NCI-H187 treated with DMSO at 0.1 percent for 48 hours (cell line): ENCODE measurements at regions not wholly inside any gene's neighbourhood (a gene's known extent, or its start where the extent isn't known, plus 50 kb on each side); places are given as distances from the start of the nearest gene placed in this dataset.

ENCODE experiments used
- DNase-seq: peaks from one replicate; lab custom pipeline; 2025; lab: John Stamatoyannopoulos, UW

DNA sequence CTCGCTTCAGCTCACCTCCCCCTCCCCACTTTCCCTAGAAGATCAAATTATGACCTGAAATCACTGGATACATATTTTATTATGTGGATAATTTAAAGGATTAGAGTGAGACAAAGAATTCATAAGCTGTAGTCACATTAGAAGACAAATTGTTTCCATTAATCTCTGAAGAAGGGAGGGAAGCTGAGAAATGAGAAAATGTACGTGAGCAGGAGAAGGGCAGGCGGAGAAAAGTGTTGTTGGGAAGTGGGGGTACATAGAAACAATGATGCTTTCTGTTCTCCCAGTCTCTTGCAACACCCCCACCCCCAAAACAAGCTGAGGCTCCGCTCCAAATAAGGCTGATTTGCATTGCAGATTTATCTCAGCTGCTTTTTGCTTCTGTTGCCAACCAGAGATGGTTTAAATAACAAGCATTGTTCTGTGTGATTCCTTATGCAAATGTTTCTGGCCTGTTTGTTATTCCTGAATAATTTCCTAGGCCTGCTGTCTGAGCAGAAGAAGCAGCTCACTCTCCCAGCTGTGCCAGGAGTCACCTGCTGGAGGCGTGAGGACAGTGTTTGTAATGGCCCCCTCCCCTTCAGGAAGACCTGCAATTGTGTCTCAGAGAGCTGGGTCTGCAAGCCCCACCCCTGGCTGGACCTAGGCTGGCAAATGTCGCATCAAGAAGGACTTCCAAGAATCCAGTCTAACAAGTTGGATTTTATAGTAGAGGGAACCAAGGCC lies 121.8 kb upstream of the TNR start:
- DNase-seq, result no peak

DNA sequence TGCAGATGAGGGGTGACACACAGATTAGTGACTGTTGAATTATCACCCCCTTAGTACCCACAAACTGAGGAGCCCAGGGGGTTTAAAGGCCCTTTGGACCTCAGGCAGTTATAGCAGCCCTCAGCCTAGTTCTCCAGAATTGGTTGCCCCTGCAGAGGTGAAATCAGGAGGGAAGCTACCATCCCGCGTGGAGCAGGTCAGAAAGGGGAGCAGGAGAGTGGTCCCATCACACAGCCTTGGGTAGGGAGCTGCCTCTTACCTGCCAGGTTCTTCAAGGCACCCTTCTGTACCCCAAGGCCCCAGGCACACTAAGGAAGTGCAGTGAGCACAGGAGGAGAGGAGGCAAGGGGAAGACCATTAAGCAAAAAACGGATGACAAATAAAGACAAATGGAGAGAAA lies 121.2 kb upstream of the TNR start:
- no peak for DNase-seq

DNA sequence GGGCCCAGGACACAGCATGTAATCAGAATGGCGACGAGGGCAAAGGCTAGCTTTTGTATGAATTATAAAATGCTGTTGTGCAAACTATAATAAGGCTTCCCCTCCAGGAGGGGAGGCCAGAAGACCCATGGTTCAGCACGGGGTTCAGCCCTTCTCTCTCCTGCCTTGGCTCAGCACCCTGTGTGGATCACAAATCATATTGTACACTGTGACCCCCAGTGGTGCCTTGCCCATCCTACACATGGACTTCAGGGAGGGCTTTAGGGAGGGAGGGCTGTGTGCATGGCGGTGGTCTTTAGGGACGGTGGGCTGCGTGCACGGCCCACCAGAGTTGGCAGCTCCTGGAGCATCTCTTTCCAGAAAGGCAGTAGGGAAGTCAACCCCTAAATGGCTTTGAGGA lies 120.8 kb upstream of the TNR start:
- DNase-seq, result no peak

DNA sequence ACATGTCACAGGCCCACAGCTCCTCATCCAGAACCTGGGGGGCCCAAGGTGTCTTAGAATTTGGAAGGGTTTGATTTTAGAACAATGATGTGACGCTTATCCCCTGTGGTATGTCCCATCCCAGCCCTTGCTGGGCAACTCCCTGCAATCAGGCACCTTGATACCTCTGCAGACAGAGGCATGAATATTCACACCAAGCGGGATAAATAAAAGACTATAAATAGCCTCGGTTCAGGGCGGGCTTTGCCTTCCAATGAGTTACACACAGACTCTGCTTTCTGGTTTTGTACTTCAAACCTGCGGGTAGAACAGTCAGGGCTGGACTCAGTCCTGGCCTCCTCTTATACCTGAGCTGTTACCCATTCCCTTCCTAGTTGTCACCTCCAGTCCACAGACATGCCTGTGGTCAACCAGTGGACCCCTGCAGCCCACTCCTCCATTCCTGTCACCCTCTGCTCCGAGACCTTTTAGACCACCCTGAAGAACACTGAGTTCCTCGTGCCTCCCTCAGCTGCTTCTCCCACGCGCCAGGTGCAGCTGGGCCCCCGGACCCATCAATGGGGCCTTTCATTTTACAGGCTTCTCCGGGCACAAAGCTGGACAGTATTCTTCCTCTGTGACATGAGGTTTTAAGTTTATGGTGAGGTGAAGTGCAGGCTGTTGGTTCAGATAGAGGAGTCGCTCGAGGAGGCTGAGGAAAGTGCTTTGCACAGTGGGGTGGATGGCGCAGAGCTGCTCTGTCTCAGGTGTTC lies 120.1 kb upstream of the TNR start:
- DNase-seq, result no peak

DNA sequence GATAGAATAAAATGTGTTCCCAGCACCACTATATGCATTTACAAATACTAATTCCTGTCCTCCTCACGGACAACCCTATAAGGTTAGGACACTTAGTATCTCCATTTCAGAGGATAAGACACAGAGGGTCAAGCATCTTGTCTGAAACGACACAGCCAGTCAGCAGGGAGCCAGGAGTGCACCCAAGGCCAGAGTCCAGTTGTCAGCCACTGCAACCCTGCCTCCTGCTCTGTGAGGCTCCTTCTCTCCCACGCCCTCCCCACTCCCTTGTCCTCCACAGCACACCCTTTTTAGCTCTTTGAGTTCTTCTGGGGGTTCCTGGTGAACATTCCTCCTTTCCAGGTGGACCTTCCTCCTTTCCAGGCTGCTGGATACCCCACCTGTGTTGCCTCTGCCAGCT lies 119.0 kb upstream of the TNR start:
- DNase-seq, result no peak

DNA sequence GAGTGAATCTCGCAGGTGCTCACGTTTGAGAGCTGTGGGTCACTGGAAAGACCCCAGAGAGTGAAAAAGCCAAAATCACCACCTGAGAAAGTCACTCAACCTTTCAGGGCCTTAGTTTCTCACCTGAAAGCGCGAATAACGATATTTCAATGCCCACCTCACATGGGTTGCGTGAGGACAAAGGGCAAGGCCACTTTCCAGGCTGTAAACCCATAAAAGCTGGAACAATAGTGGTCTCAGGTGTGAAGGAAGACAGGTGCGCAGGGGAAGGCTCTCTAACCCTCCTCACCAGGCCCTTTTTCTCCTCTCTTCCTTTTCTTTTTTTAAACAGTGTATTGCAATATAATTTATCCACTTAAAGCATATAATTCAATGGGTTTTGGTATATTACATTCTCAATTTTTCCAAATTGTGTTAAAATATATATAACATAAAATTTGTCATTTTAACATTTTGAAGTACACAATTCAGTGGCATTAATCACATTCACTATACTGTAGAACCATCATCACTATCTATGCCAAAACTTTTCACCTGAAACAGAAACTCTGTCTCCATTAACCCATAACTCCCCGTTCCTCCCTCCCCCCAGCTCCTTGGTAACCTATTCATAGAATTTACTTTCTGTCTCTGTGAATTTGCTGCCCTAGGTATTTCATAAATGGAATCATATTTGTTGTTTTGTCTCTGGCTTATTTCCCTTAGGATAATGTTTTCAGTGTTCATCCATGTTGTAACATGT lies 118.4 kb upstream of the TNR start:
- no peak for DNase-seq

DNA sequence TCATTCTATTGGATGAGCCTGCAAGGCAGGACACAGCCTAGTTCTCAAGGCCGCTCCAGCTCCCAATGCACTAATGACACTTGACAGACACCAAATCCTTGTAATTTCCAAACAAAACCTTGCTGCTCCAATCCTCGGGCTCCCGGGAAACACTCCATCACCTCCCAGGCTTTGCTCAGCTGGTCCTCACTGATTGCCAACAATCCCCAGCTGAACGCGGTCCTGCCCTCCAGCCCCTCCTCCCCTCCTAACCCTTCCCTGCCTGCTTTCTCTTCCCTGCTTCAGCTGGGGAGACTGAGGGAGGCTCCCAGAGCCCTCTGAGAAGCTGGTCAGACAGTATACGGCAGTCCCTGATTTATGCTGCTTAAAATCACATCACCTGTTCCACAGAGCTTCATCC lies 114.4 kb upstream of the TNR start:
- no peak for DNase-seq

DNA sequence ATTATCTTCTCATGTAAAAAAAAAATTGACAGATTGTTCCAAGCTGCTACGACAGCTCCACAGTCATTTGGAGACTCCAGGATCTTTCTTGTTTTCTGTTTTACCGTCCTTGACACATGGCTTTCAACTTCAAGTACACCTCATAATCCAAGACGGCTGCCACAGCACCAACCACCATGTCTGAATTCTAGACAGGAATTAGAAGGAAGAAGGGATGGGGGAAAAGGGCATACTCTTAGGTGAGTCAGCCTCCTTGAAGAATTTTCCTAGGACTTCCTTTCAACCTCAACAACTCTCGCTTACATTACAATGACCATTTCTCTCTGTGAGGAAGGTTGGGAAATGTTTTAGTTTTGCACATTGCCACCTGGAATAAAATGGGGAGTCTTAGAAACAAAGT lies 110.3 kb upstream of the TNR start:
- DNase-seq, result no peak

DNA sequence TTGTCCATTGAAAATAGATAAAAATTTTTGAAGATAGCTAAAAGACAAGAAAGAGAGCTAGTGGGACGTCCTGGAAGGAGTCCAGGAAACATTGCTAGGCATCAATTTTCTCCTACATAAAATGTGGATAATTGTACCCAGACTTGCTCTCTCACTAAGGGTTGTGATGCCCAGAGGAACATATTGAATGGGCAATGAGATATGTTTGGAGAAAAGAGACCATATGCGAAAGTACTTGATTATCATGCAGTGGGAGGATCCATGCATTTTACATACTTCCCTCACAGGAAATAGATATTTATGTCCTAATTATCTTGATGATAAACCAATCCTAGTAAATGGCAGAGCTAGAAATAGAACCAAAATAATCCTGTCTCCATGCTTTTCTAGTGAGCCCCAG lies 108.4 kb upstream of the TNR start:
- no peak for DNase-seq

DNA sequence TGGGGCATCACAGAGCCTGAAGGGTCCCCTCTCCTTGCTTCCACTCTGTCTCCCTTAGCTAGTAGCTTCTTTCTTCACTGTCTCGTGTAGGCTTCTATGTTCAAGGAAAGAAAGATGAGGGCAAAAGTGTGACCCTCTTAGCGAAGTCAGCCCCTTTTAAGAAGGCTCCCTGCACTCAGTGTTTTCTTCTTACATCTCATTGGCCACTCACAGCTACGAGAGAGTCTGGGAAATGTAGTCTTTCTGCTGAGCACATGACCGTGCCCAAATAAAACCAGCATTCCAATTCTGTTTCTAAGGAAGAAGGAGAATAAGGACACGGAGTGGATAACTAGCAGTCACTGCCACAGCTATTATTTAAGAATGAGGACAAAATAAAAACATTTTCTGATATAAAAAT lies 104.9 kb upstream of the TNR start:
- DNase-seq, result no peak

DNA sequence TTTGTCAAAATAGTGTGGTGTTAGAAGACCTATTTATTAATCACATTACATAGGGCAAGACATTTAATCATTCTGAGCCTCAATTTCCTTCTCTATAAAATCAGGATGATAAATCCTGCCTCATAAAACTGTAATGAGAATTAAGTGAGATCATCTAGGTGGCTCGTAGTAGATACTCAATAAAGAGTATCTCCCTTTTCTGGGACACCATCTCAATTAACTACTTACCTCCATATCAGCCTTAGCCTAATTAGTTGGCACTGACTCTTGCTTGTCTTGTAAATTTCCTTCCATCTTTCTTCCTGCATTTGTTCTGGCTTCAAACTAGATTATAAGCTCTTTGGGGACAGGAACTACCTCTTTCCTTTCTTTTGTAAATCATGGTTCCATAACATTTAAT lies 102.6 kb upstream of the TNR start:
- no peak for DNase-seq

DNA sequence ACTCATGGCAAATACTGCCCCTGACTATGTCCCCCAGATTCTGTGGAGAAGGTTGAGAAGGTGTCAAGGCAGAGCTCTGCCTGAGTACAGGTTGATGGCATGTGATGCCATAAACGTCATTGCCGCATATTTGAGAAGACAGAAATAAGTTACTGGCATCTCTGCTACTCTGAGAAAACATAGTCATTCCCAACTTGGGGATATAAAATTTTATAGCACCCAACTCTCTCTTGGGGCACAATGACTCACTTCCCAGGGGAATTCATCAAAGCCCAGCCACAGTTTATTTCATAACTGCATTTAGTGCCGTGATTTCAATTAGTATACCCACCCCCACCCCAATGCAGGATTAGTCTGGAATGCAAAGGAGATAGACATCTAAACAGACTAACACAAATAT lies 101.9 kb upstream of the TNR start:
- no peak for DNase-seq

DNA sequence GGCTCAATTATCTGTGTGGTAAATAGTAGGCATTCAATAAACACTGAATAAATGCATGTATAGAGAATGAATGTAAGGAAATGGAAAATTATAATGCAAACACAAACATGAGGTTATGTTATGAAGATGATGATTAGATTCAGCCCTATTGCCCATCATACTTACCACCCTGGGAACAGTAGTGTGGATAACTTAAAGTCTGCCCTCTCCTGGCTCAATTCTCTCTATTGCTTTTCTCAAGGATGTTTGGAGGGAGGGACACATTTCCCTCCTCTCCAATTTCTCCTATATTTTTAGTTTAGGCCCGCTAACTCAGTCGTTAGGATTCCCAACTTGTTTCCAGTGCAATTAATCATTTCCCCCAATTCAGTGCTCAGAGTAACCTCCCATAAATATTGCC lies 101.5 kb upstream of the TNR start:
- no peak for DNase-seq

DNA sequence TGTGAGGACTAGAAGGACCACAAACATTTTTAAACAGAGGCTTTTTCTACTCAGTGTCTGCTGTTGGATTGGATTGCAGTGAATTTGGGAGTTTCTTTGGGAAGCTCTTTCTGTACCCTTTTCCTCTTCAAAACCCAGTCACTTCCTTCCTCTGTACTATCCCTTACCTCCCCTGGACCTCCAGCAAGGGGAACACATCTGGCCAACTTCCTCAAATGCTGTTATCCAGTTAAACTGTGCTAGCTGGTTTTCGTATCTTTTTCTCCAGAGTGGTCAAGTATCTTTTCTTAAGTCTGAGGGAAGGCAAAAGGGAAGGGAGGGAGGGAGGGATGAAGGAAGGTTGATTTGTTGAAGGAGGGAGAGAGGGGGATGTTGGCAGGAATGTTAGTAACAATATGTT lies 99.2 kb upstream of the TNR start:
- DNase-seq, result no peak

DNA sequence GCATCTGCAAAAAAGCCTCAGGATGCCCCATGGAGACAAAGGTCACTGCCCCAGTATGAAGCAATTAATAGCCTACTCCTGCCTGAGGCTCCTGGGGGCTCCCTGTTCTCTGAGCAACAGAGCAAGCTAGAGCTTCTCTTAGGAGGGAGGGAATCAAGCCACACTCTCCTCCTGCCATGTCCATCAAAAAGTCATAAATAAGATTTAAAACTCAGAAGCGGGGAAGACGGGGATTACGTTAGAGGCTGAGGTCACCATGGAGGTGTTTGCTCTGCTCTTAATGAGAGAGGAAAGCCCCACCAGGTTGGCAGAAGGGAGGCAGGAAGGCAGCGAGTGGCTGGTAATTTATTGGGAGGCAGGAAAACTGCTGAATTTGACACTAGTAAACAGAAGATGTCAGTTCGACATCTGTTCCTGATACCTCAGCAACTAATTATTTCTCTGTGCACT lies 98.4 kb upstream of the TNR start:
- no peak for DNase-seq

DNA sequence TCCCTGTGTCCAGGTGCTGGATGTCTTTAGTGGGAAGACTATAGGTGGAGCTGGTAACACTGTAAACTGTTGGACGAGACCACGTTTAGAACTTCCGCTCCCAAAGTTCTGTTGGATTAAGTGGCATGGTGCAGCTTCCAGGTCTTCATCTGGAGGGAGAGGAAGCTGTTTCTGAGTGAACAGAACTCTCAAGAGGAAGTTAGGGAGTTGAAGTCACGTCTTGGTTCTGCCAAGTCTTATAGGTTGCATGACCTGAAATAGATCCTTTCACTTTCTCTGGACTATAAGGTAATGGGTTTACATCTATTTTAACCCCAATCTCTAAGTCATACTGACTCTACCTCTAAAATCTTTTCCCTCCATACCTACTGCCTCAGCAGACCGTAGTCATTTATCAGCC lies 97.4 kb upstream of the TNR start:
- DNase-seq, result no peak

DNA sequence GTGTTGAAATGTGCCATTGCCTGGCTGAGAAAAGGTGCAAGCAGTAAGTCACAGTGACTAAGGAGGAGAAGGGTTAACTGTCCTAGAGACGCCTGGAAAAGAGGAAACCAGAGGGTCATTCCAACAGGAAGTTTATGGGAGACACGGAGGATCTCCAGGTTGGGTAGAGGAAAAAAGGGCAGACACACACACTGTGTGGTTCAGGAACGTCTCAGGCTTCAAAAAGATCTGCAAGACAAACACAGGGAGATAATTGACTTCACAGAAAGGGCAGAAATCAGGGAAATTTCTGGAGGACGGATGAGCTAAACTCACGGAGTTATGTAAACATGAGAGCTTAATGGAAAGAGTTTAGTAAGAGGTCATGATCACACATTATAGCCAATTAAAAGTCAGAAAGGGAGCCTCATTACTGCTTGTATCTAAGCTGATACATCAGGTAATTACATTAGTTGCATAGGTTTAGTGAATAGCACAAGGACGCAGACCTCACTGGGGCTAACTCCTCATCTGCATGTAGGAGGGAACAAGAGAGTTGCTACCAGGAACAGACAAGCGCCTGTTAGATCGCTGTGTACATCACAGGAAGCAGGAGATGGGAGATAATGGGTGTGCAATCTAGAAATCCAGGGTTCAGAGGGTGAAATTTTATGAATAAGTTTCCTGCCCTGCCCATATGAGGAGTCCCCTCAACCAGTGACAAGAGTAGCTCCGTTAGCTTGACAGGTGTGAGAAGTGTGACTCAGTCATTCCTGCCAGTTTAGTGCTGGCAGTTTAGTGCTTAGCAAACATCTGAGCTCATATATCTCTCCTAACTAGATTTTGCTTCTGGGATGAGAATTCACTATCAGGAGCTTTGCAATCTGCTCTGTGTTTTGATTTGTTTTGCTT lies 96.6 kb upstream of the TNR start:
- no peak for DNase-seq

DNA sequence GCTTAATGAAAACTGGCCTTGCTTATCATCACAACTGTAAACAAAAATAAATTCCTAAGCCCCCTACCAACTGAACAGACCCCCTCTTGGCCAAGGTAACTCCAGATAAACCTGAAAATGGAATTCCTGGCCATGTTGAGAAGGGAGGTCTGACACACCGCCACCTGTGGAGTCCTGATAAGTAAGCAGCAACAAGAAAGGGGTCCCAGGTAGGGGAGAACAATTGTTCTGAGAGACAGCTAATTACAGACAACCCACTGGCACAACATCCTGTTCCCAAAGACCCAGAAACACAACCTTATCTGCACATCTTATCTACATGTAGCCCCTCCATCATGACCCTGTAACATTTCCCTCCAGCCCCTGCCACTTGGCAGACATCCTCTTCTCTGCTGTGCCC lies 91.2 kb upstream of the TNR start:
- no peak for DNase-seq

DNA sequence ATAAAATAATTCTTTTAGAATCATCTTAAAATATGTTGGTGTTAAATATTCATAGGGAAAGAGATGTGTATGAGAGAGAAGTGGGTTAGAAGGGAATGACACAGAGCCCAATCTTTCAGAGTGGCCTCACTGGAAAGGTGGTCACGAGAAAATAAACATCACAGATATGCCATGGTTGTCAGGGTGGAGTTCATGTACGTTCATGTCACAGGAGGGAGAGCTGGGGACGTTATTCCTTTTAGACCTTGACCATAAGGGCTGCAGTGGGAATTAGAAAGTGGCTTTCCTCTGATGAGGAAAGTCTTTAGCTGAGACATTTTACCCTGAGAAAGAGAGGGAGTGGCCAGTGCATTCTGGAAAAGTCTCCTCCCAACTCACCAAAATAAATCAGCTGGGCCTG lies 90.6 kb upstream of the TNR start:
- DNase-seq, result no peak

DNA sequence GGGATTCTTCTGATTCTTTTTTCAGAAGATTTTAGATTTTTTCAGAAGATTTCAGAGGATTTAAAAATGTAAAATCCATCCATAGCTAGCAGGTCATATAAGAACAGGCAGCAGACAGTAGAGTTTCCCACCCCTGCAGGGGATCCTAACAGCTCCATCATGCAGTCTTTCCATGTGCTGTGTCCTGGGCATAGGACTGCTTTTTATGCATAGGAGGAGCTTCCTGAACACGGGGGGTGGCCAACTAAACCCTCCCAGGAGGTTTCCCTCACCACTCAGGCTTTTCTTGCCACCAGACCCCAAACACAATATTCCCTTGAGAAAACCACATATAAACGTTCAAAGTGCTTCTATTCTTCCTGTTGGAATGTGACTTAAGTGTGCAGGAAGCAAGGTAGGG lies 90.1 kb upstream of the TNR start:
- no peak for DNase-seq

DNA sequence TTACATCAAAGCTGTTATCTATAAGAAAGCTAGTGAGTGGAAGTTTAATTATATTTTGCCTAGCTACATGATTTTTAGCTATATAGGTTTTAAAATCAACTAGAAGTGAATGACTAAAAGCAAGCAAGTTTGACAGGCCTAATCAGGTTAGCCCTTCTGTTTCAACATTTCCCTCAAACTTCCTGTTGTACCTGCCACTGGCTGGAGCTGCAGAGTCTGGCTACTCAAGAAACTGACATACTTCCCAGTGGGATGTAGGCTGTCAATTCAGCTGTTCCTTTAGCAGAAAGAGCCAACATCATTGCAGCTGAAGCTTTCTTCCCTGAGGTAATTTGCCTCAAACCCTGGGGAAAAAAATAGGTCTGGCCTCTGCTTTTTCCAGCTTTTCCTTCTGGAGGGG lies 87.1 kb upstream of the TNR start:
- no peak for DNase-seq

DNA sequence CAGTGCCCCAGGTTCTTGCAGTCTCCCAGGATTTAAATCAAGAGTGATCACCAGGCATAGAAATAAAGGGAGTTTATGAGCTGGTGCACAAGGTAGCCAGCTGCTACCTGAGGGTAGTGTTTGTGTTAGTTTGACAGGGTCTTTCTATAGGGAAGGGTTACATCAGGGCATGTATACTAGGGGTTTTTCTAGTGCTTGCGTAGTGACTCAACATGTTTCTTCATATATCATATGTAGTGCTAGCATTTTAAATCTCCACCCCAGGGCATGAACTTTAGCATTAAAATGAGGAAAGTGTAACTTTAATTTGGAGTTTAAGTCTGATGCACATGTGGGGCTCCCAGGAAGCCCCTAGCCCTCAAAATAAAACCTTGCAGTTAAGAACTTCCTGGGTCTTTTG lies 86.5 kb upstream of the TNR start:
- DNase-seq, result no peak
